ENCODE measurements at regions not wholly inside any gene's neighbourhood (a gene's known extent, or its start where the extent isn't known, plus 50 kb on each side); places are given as distances from the start of the nearest gene placed in this dataset.

DNA sequence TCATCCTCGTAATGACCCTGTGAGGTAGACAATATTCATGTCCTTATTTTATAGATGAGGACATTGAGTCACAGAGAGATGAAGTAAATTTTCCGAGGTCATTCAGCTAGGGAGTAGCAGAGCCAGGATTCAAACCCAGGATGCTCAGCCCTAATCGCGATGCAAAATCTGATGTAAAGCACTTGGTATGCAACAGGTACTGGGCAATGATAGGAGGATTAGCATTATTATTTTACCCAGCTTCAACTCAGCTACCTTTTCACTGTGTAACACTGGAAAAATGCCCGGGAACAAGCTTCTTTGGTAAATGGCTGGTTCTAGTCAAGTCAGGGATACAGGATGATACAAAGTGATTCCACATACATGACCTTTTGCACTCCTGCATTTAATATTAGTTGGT is 88.7 kb downstream of the ATP1A1 start:
- TF ChIP-seq EP300 (IDR thresholded peaks at IDR 0.05) (no peak), CTCF (IDR thresholded peaks at IDR 0.05) (no peak), POLR2A (IDR thresholded peaks at IDR 0.05) (no peak), POLR2AphosphoS5 (IDR thresholded peaks at IDR 0.05) (no peak)
